ENCODE measurements at regions not wholly inside any gene's neighbourhood (a gene's known extent, or its start where the extent isn't known, plus 50 kb on each side); places are given as distances from the start of the nearest gene placed in this dataset.

DNA sequence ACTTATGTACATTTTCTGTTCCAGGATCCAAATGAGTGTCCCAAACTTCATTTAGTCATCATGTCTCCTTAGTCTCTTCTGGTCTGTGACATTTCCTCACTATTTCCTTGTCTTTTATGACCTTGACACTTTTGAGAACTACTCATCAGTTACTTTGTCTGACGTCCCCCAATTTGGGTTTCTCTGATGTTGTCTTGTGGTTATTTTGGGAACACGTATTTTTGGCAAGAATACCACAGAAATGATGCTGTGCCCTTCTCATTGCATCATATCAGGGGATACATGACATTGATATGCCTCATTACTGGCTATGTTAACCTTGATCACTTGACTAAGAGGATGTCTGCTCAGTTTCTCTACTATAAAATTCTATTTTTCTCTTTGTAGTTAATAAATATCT is 308.8 kb downstream of the ZNF674 start:
- DNase-seq (ENCODE audit: low spot score) (no peak), FAIRE-seq (no peak), ATAC-seq (no peak)
- Histone ChIP-seq H3K27ac (ENCODE audit: extremely low read length, insufficient read depth, low read length) (no peak overlapping the region), H3K9ac (ENCODE audit: insufficient read depth, low read depth, low read length) (no peak overlapping the region), H3K9me3 (ENCODE audit: low read length) (no peaks in the 10 kb centered on the region), H4K20me1 (ENCODE audit: insufficient read depth, low read length) (no peaks in the 10 kb centered on the region), H3K4me2 (ENCODE audit: low read depth, low read length) (no peak overlapping the region), H3K79me2 (ENCODE audit: insufficient read depth, low read length) (no peaks in the 10 kb centered on the region), H2AFZ (ENCODE audit: low read length) (no peak overlapping the region), H3K36me3 (replicated peaks in 1 of 2; ENCODE audit: control insufficient read depth in 1 of 2, insufficient read depth in 2 of 2, low read length in 2 of 2) (no peaks in the 10 kb centered on the region), H3K4me1 (ENCODE audit: insufficient read depth, low read length) (no peaks in the 10 kb centered on the region), H3K4me3 (replicated peaks in 1 of 3; ENCODE audit: insufficient read depth in 1 of 3, low read depth in 2 of 3, low read length in 3 of 3) (no peak overlapping the region), H3K27me3 (ENCODE audit: control insufficient read depth in 1 of 2, insufficient read depth in 2 of 2, low read length in 2 of 2) (no peaks in the 10 kb centered on the region)
- ChIA-PET POLR2A (no interaction called here), CTCF (ENCODE audit: low intra/inter-chr PET ratio, low total read pairs) (no interaction called here)
- TF ChIP-seq TFDP2 (CRISPR knock-in tag; IDR thresholded peaks at IDR 0.05) (no peak), FOXA3 (CRISPR knock-in tag; IDR thresholded peaks at IDR 0.05) (no peak), ZNF598 (CRISPR knock-in tag; IDR thresholded peaks at IDR 0.05; ENCODE audit: borderline replicate concordance) (no peak)
- TF ChIP-seq, protein P1, sequence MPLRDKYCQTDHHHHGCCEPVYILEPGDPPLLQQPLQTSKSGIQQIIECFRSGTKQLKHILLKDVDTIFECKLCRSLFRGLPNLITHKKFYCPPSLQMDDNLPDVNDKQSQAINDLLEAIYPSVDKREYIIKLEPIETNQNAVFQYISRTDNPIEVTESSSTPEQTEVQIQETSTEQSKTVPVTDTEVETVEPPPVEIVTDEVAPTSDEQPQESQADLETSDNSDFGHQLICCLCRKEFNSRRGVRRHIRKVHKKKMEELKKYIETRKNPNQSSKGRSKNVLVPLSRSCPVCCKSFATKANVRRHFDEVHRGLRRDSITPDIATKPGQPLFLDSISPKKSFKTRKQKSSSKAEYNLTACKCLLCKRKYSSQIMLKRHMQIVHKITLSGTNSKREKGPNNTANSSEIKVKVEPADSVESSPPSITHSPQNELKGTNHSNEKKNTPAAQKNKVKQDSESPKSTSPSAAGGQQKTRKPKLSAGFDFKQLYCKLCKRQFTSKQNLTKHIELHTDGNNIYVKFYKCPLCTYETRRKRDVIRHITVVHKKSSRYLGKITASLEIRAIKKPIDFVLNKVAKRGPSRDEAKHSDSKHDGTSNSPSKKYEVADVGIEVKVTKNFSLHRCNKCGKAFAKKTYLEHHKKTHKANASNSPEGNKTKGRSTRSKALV (CRISPR knock-in tag; IDR thresholded peaks at IDR 0.05), result no peak
- 53% methylated on average over 2 of the region's 2 CpGs for whole genome bisulfite sequencing (ENCODE audit: low lambda C conversion rate)
- BruUV-seq (replicated peaks), result no TSS peak
- in situ Hi-C loops (cut with HindIII; ENCODE audit: extremely low pct_ligation_motif_present, low pct_unique_long_range_greater_than_20kb) (no loop called here), intact Hi-C loops (cut with micrococcal nuclease; ENCODE audit: unreplicated experiment) (no loop called here)

DNA sequence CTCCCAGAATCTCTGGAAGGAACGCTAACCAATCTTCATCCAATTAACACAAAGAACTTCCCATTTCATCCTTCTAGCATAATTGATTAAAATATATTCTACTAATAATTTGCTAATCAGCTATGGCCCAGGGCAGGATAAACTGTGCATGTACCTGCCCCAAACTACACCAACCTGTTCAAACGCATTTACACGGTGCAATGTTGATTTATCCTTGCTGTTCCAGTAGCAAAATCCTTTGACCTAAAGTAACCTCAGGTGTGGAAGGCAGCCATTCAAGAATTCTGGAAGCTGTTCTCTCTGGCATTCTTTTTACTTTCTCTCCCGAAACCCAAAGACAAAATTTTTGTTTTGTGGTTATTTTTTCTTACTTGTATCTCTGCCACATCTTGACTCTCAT is 309.4 kb downstream of the ZNF674 start:
- Histone ChIP-seq H3K27ac (ENCODE audit: extremely low read length, insufficient read depth, low read length) (no peak overlapping the region), H3K4me2 (ENCODE audit: low read depth, low read length) (no peak overlapping the region), H3K9me3 (ENCODE audit: low read length) (no peaks in the 10 kb centered on the region), H3K79me2 (ENCODE audit: insufficient read depth, low read length) (no peaks in the 10 kb centered on the region), H3K4me3 (replicated peaks in 1 of 3; ENCODE audit: insufficient read depth in 1 of 3, low read depth in 2 of 3, low read length in 3 of 3) (no peak overlapping the region), H3K27me3 (ENCODE audit: control insufficient read depth in 1 of 2, insufficient read depth in 2 of 2, low read length in 2 of 2) (no peaks in the 10 kb centered on the region), H3K4me1 (ENCODE audit: insufficient read depth, low read length) (no peaks in the 10 kb centered on the region), H3K36me3 (replicated peaks in 1 of 2; ENCODE audit: control insufficient read depth in 1 of 2, insufficient read depth in 2 of 2, low read length in 2 of 2) (no peaks in the 10 kb centered on the region), H4K20me1 (ENCODE audit: insufficient read depth, low read length) (no peaks in the 10 kb centered on the region), H2AFZ (ENCODE audit: low read length) (no peak overlapping the region), H3K9ac (ENCODE audit: insufficient read depth, low read depth, low read length) (no peak overlapping the region)
- DNase-seq (ENCODE audit: low spot score) (no peak), FAIRE-seq (no peak), ATAC-seq (no peak)
- no TSS peak for BruUV-seq (replicated peaks)
- in situ Hi-C loops (cut with HindIII; ENCODE audit: extremely low pct_ligation_motif_present, low pct_unique_long_range_greater_than_20kb), result no loop called here
- no peak for TF ChIP-seq ZFP36 (IDR thresholded peaks at IDR 0.05; ENCODE audit: borderline replicate concordance, low read depth, low read length, partially characterized antibody)
- no peak for TF ChIP-seq HMG20A (CRISPR knock-in tag; IDR thresholded peaks at IDR 0.05; ENCODE audit: borderline replicate concordance)
- TF ChIP-seq, protein P2, sequence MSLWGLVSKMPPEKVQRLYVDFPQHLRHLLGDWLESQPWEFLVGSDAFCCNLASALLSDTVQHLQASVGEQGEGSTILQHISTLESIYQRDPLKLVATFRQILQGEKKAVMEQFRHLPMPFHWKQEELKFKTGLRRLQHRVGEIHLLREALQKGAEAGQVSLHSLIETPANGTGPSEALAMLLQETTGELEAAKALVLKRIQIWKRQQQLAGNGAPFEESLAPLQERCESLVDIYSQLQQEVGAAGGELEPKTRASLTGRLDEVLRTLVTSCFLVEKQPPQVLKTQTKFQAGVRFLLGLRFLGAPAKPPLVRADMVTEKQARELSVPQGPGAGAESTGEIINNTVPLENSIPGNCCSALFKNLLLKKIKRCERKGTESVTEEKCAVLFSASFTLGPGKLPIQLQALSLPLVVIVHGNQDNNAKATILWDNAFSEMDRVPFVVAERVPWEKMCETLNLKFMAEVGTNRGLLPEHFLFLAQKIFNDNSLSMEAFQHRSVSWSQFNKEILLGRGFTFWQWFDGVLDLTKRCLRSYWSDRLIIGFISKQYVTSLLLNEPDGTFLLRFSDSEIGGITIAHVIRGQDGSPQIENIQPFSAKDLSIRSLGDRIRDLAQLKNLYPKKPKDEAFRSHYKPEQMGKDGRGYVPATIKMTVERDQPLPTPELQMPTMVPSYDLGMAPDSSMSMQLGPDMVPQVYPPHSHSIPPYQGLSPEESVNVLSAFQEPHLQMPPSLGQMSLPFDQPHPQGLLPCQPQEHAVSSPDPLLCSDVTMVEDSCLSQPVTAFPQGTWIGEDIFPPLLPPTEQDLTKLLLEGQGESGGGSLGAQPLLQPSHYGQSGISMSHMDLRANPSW (CRISPR knock-in tag; IDR thresholded peaks at IDR 0.05; ENCODE audit: borderline replicate concordance), result no peak
- TF ChIP-seq REST (IDR thresholded peaks at IDR 0.05; ENCODE audit: borderline replicate concordance in 1 of 2, low read depth in 1 of 2, low read length in 2 of 2), result no peak
- TF ChIP-seq NR3C1 (CRISPR knock-in tag; IDR thresholded peaks at IDR 0.05), result no peak
- ChIA-PET CTCF (ENCODE audit: low intra/inter-chr PET ratio, low total read pairs) (no interaction called here), POLR2A (no interaction called here)
- 55% methylated on average over 4 of the region's 4 CpGs for WGBS (ENCODE audit: low lambda C conversion rate)
- intact Hi-C loops (cut with micrococcal nuclease; ENCODE audit: unreplicated experiment), result no loop called here
